KOPT-K1 (cell line): ENCODE measurements at regions not wholly inside any gene's neighbourhood (a gene's known extent, or its start where the extent isn't known, plus 50 kb on each side); places are given as distances from the start of the nearest gene placed in this dataset.

ENCODE experiments used
- H3K27ac ChIP-seq: fragments of 200-600 bp; sonication (generic); 2 replicates; pipeline ENCODE4 v1.5.1; 2016; ENCODE audit warnings: antibody characterized with exemption, mild to moderate bottlenecking, low read depth, low read length; ENCODE audit not compliant: poor library complexity, severe bottlenecking
- H3K36me3 ChIP-seq: fragments of 200-600 bp; sonication (generic); 2 replicates; pipeline ENCODE4 v1.5.1; 2017; ENCODE audit warnings: antibody characterized with exemption, mild to moderate bottlenecking, low read length, moderate library complexity; ENCODE audit not compliant: insufficient read depth
- H3K9me3 ChIP-seq: fragments of 200-600 bp; sonication (generic); 2 replicates; pipeline ENCODE4 v1.5.1; 2017; ENCODE audit warnings: antibody characterized with exemption, low read length, mild to moderate bottlenecking; ENCODE audit not compliant: insufficient read depth, poor library complexity, severe bottlenecking

DNA sequence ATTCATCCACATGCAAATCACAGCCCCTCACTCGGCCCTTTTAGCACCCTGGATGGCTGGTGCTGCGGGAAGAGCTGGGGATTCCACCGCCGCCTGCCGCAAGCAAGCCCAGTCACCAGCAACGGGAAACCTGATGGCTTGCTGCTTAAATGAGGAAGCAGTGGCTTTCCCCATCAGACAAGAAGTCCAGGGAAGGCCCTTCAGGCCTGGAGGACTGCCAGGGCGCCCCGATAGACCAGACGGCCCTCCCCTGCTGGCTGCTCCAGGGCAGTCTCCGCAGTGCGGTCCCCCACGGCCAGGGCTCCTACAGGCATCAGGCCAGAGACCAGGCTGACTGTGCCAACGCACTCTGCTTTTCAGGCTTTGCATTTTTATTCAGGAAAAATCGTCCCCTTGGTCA, 439.1 kb downstream of the EIPR1 start:
- H3K9me3 ChIP-seq = peaks cover 5% of the 10 kb centered on the region
- no peaks in the 10 kb centered on the region for H3K36me3 ChIP-seq
- no peak overlapping the region for H3K27ac ChIP-seq

GRCh38 chr2:2935445-2936149, 442.0 kb downstream of the EIPR1 start:
- Histone ChIP-seq H3K27ac (no peak overlapping the region), H3K9me3 (peaks cover 5% of the 10 kb centered on the region), H3K36me3 (no peaks in the 10 kb centered on the region)

- no peaks in the 10 kb centered on the region for H3K36me3 ChIP-seq
- no peak overlapping the region for H3K27ac ChIP-seq
- H3K9me3 ChIP-seq = peaks cover 15% of the 10 kb centered on the region
Measured at GRCh38 chr2:2933426-2933825, 444.2 kb downstream of the EIPR1 start.

GRCh38 chr2:2932692-2933305, 444.8 kb downstream of the EIPR1 start:
- Histone ChIP-seq H3K36me3 (no peaks in the 10 kb centered on the region), H3K27ac (no peak overlapping the region), H3K9me3 (peaks cover 15% of the 10 kb centered on the region)

- Histone ChIP-seq H3K9me3 (peaks cover 11% of the 10 kb centered on the region), H3K36me3 (no peaks in the 10 kb centered on the region), H3K27ac (no peak overlapping the region)
Measured at GRCh38 chr2:2932189-2932588, 445.4 kb downstream of the EIPR1 start.

GRCh38 chr2:2931318-2932075, 446.1 kb downstream of the EIPR1 start:
- peaks cover 10% of the 10 kb centered on the region for H3K9me3 ChIP-seq
- no peak overlapping the region for H3K27ac ChIP-seq
- no peaks in the 10 kb centered on the region for H3K36me3 ChIP-seq

DNA sequence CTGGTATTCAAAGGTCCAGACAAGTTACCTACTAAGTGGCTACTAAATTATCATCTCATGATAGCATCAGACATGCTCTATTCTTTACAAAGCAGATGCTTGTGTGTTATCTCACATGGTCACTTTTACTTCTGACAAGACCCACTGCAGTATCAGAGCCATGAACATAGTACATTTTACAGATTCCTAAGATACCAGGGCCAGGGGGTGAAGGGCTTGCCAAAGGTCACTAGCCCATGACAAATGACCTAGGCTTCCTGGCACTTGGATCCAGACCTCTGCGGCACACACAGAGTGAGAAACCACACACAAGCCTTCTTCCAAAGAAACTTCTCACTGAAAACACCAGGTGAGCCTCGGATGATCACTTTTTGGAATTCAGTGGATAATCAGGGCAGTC, 446.8 kb downstream of the EIPR1 start:
- H3K27ac ChIP-seq = no peak overlapping the region
- no peaks in the 10 kb centered on the region for H3K36me3 ChIP-seq
- H3K9me3 ChIP-seq = peaks cover 10% of the 10 kb centered on the region

- H3K27ac ChIP-seq = no peak overlapping the region
- peaks cover 10% of the 10 kb centered on the region for H3K9me3 ChIP-seq
- H3K36me3 ChIP-seq = no peaks in the 10 kb centered on the region
Measured at GRCh38 chr2:2926858-2927175, 450.8 kb downstream of the EIPR1 start.

DNA sequence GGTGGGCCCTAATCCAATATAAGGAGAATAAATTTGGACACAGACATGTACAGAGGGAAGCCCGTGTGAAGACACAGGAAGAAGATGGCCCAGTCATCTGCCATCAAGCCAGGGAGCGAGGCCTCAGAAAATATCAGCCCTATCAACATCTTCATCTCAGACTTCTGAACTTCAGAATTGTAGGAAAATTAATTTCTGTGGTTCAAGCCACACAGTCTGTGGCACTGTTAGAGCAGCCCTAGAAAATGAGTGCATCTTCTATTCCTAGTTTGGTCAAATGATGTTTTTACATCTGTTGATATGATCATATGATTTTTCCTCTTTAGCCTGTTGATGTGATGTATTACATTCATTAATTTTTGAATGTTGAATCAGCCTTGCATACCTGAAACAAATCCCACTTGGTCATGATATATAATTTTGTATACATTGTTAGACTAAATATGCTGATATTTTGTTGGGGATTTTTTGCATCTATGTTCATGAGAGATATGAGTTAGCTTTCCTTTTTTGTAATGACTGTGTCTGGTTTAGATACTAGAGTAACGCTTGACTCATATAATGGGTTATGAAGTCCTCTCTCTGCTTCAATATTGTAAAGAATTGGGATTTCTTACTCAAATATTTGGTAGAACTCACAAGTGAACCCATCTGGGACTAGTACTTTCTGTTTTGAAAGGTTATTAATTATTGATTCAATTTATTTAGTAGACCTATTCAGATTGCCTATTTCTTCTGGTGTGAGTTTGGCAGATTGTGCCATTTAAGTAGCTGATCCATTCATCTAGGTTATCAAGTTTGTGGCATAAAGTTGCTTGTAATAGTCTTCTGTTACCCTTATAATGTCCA, 451.4 kb downstream of the EIPR1 start:
- Histone ChIP-seq H3K27ac (no peak overlapping the region), H3K9me3 (peaks cover 10% of the 10 kb centered on the region), H3K36me3 (no peaks in the 10 kb centered on the region)

DNA sequence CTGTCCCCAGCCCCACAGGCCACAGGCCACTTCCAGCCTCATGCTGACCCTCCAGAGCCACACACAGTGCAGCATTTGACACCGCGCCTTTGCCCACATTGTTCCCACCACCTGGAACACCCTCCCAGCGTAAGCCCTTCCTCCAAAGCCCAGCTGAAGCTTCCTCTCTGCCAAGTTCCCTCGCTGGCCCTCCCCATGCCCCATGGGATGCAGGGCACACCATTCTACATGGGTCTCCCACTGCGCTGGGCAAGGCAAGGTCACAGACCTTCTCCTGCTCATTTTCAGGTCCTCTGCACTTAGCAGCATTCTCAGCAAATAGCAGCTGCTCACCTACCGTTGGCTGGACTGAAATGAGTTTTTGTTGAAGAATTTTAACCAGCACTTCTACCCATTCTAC, 455.5 kb downstream of the EIPR1 start:
- no peaks in the 10 kb centered on the region for H3K36me3 ChIP-seq
- no peaks in the 10 kb centered on the region for H3K9me3 ChIP-seq
- H3K27ac ChIP-seq = no peak overlapping the region

- Histone ChIP-seq H3K9me3 (no peaks in the 10 kb centered on the region), H3K27ac (no peak overlapping the region), H3K36me3 (no peaks in the 10 kb centered on the region)
Measured at GRCh38 chr2:2921011-2921720, 456.5 kb downstream of the EIPR1 start.

- Histone ChIP-seq H3K27ac (no peak overlapping the region), H3K9me3 (no peaks in the 10 kb centered on the region), H3K36me3 (no peaks in the 10 kb centered on the region)
Measured at GRCh38 chr2:2919574-2920365, 457.8 kb downstream of the EIPR1 start.

DNA sequence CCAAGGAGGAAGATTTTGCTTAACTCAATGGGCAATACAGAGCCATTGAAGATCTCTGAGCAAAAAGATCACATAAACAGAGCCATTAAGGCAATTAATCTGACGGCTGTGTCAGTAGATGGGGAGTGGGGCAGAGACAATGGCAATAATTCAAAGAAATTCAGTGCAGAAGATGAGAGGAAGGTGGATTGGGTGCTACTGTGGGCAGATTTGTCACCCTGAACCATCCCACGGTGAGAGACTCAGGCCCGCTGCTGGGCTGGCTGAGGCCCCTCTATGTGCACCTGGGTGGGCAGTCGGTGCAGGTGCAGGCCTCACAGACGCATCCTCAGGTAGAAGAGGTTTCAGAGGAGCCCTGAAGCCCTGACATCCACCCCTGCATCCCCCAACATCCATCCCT, 458.6 kb downstream of the EIPR1 start:
- Histone ChIP-seq H3K27ac (no peak overlapping the region), H3K9me3 (no peaks in the 10 kb centered on the region), H3K36me3 (no peaks in the 10 kb centered on the region)

- Histone ChIP-seq H3K36me3 (no peaks in the 10 kb centered on the region), H3K9me3 (no peaks in the 10 kb centered on the region), H3K27ac (no peak overlapping the region)
Measured at GRCh38 chr2:2916621-2917020, 461.0 kb downstream of the EIPR1 start.
